ENCODE measurements at regions not wholly inside any gene's neighbourhood (a gene's known extent, or its start where the extent isn't known, plus 50 kb on each side); places are given as distances from the start of the nearest gene placed in this dataset.
"Not testable (repeated sequence)": the region's sequence is repeated elsewhere in the genome, so short reads cannot be mapped to it uniquely, and the experiment has no call there.

DNA sequence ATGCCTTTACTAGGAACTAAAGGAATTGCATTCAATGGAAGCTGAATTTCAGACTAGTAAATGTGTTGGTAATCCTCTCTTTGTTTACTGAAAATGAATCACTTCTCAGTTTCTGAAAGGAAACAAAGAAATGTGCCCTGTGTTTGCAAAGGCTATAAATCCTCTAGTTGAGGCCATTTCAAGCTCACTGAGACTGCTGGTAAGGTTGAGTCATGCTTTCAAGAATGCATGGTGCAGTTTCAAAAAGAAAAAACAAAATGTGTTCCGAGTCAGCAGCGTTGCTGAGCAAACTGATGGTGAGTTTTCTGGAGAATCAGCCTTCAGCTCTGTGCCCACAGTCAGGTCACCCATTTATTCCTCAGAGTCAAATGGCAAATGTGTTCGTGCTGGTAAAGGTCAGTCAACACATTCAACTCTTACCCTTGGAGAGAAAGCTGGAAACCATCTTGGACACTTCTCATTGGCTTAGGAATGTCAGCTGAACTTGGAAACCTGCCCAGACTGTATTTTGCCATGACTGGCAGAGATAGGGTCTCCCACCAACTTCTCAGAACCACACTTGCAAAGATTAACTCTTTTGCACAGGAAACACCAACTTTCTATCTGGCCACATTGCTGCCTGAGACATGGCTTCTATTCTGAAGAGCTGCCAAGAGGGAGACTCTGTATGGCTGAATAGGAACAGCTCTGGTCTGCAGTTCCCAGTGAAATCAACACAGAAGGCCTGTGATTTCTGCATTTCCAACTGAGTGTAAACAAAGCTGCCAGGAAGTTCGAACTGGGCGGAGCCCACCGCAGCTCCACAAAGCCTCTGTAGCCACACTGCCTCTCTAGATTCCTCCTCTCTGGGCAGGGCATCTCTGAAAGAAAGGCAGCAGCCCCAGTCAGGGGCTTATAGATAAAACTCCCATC is 484.4 kb downstream of the ATP23 start:
- no peak for DNase-seq

DNA sequence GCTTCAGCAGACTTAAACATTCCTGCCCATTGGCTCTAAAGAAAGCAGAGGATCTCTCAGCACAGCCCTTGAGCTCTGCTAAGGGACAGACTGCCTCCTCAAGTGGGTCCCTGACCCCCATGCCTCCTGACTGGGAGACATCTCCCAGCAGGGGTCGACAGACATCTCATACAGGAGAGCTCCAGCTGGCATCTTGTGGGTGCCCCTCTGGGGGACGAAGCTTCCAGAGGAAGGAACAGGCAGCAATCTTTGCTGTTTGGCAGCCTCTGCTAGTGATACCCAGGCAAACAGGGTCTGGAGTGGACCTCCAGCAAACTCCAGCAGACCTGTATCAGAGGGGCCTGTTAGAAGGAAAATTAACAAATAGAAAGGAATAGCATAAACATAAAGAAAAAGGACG is 485.1 kb downstream of the ATP23 start:
- DNase-seq: not testable (repeated sequence)

DNA sequence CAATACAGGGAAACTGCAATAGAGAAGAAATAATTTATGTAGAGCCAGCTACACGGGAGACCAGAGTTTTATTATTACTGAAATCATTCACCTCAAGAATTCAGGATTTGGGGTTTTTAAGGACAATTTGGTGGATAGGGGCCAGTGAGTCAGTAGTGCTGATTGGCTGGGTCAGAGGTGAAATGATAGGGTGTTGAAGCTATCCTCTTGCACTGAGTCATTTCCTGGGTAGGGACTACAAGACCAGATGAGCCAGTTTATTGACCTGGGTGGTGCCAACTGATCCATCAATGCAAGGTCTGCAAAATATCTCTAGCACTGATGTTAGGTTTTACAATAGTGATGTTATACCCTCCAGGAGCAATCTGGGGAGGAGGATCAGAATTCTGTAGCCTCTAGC is 486.3 kb downstream of the LRIG3 start:
- no peak for DNase-seq

DNA sequence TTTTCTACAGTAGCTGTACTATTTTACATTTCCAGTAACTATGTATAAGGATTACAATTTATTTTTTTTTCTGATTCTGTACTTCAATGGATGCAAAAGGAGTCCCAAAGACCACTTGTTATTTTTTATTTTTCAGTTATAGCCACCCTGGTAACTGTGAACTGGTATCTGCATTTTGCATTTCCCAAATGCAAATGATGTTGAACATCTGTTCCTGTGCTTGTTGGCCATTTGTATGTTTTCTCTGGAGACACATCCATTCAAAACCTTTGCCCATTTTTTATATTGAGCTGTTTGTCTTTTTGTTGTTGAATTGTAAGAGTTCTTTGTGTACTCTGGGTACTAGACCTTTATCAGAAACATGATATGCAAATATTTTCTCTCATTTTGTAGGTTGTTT is 485.6 kb downstream of the LRIG3 start:
- no peak for DNase-seq

DNA sequence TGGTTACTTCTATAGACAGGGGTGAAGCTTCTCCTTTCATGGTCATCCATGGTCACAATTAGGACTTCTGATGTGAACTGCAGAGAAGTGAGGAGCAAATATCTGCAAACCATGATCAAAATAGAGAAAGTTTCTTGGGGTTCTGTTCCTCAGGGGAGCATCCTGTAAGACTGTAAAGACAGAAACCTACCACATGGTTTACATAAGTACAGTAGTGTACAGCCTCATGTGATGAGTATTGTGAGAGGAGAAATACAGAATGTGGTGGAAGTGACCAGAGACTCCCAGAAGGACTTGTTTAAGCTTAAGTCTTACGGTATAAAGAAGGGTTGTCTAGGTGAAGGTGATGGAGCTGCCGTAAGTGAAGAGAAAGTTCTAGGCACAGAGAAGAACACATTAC is 484.7 kb downstream of the LRIG3 start:
- DNase-seq: no peak

DNA sequence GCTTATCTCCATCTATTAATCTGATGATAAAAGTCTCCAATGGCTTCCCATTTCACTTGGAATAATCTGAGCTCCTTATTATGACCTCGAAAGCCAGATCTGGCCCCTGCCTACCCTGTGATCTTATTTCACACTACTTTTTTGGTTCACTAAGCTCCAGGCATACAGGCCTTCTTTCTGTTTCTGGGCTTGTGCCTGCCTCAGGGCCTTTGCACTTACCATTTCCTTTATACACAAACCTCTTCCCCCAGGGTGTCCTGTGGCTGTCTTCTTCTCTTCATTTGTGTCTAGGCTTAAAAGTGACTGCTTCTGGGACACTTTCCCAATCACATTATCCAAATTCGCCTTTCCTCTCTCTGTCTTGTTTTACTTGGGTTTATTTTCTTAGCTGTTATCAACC is 478.8 kb downstream of the LRIG3 start:
- DNase-seq: no peak

DNA sequence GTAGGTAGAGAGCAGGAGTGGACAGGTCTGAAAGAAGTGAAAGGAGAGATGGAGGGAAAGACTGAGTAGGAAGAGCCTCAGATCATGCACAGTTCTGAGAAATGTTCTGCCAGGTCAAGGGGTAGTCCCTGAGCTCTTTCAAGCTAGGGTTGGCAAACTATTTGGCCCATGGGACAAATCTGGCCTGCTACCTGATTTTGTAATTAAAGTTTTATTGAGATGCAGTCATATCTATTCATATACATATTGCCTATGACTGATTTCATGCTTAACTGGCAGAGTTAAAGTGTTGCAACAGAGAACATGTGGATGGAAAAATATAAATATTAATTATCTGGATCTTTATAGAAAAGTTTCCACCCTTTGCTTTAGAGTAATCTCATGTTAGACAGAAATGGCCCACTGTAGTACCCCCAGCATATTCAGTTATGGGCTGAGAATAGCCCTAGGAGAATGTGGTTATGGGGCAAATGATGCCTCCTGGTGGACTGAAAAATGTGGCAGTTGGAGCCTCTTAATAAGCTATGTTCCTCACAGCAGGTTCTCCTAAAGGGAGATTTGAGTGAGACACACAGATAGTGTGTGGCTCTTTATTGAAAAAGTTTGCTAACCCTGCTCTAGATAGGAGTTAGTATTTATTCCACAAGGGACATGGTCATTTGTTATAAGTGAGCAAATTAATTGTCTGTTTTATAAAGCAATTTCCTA is 476.9 kb downstream of the LRIG3 start:
- peak in 1 of 2 experiments; percentile 12 for DNase-seq

DNA sequence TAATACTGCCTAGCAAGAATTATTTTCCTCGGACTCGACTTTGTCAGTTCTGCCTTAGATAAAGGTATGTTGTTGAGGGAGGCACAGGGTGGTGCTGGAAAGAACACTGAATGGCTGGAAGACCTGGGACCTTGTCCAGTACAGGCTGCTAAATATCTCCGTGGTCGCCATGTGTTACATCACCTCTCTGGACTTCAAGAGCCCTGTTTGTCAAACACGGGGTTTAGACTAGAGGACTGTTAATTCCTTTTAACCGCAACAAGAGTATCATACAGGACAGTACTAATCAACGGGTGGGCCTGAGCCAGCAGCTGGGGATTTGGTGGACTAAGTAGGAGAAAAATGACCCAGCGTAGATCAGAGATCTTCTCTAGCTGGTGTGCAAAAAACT is 476.3 kb downstream of the LRIG3 start:
- no peak for DNase-seq

DNA sequence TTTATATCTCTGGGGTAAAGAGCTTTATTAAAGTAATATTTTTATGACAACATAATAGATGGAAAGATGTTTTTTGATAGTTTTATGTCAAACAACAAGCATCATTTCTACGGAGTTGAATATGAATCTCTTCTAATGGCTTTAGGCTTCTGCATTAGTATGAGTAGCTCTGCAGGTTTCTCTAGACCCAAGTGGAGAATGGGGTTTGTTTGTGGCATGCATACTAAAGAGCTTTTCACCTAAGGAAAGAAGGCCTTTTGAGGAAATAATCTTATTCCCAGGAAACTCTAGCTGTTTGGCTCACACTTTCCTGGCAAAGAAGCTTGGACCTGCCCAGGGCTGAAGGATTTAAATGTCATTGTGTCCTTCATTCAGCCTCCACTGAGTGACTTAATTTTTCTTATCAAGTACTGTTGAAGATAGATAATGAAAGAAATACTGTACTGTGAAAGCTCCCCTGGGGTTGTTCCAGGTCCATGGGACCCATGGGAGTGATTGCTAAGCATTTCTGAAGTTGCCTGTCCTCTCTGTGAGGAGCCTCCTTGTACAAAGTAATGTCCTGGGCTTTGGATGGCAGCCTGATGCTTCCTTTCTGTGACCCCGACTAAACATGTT is 469.3 kb downstream of the LRIG3 start:
- DNase-seq: no peak

DNA sequence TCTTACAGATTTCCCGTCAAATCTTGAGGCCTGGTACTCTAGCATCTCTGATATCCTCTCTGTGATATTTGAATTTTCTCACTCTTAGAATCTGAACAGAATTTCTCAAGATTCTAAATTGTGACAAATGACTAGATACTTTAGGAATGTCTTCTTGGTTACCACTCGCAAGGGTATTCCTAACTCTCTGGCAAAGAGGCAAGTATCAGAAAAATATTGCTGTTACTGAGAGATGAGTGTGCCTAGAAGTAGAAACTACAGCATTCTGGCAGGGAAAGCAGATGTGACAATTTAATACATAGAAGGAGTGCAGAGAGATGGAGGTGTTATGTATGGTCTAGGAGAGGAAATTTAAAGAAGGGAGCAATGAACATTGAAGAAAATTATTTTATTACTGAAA is 467.8 kb downstream of the LRIG3 start:
- no peak for DNase-seq

DNA sequence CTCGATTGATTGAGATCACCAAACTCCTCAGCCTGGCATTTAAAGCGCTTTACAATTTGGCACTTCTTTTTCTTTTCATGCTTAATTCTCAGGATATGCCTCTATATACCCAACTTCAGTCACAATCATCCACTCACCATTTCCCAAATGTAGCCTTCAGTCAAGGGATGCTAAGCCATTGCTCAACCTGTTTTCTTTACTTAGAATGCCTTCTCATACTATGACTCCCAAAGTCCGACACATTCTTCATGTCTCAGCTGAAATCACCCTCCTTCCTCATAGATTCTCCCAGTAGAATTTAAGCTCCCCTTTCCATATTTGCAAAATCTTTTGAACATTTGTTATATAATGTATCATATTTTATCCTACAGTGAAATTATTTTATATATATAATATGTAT is 467.0 kb downstream of the LRIG3 start:
- no peak for DNase-seq

DNA sequence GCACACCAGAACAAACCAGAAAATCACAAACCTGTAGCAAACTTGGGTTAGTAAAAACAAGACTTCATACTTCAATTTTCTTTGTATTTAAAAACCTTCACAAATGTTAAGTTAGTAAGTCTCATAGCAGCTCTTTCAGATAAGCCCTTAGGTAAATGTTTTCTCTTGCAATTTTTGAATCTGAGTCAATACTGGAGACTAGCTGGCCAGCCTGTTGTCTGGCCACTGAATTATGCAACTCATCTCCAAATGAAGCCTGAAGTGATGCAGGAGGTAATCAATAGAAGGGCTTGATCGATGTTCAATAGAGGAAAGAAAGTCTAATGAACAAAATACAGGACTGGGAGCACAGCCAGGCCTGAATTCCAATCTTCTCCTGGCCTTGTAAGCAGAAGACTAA is 465.2 kb downstream of the LRIG3 start:
- no peak for DNase-seq

DNA sequence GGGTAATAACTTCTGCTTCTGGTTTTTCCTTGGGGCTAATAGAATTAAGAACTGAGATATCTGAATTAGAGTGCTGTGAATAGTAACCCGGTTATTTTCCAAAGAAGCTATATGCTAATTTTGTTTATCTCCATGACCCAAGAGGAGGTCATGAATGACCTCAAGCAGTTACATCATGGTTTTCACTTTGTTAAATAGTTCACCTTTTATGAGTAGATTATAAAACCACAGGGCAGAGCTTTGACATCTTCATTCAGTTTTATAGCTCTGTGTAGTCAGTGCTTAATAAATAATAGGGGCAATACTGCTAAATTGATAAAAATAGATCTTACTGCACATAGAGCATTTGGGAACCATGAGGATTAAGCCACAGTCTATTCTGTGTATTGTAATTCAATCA is 462.2 kb downstream of the LRIG3 start:
- DNase-seq: no peak

DNA sequence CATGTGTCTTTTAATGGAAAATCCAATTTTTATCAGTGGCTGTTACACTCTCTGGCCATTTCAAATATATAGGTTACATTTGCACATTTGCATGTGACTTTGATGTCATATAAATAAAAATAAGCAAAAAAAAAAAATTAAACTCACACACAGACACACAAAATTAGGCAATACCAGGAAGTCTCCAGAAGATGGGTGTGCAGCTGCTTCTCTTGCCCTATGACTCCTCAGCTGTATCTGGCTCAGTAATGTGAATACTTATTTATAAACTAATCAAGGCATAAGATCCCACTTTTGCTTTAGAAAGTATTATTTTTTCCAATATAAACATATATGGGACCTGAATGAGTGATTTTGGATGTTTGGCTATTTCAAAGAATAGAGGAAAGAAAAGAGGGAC is 461.1 kb downstream of the LRIG3 start:
- DNase-seq: no peak

DNA sequence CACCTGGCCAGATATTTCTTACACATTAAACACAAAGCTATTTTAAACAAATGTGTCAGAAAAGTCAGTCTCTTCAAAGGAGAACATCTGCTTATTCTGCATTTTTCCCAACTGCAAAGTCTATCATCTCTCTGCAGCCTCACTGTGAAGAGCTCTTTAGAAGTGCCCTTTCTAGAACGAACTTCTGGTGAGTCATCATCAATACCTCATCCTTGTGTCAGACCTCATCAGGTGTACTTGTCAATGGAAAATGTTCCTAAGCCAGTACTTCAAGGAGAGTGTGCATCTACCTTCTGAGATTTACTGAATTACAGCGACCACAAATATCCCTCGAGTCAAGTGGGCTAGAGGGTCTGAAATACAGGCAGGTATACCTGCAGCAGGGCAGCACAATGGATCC is 457.3 kb downstream of the LRIG3 start:
- DNase-seq: no peak

DNA sequence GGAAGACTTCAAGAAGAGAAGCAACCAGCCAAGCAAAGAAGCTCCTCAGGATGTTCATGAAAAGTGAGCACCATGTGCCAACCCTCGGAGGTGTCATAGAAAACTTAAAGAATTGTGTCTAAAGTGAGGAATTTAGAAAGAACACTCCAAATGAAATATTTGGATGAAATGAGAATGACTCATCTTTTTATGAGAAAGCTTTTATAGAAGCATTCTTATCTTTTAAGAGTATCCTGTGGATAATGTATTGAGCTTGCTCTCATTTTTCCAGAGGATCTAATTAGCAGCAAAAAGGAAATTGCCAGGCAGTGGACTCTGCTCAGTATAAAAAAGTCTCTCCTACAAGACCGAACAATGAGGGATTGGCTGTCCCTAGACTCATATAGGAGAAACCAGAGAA is 454.9 kb downstream of the LRIG3 start:
- no peak for DNase-seq

DNA sequence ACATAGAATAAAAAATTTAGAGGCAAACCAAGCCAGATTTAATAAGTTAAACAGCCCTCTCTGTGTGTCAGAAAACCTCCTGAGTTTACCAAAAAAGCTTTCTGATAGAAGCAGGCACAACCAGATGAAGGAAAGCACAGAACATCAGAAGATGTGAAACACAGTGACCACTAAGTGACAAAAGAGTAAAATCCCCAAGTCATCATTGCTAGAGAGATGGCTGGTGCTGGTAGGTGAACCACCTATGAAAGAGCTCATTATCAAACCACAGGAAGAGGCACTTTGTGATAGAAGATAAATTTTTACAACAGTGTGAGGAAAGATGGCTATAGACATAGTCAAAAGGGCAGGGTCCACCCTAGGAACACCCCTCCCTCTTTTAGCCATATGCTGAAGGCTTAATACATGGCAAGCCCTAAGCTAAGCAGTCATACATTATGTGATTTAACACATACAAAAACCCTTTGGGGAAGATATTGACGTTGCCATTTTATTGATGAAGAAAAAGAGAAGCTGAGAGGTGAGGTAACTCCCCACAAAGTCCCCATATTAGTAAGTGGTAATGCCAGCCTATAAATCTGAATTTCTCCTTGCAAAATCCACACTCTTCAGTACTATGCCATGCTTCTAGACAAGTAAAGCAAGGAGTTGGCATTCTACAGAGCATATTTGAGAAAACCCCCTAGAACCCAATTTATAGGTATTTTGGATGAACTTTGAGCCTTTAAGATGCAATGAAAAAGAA is 449.9 kb downstream of the LRIG3 start:
- DNase-seq: no peak

DNA sequence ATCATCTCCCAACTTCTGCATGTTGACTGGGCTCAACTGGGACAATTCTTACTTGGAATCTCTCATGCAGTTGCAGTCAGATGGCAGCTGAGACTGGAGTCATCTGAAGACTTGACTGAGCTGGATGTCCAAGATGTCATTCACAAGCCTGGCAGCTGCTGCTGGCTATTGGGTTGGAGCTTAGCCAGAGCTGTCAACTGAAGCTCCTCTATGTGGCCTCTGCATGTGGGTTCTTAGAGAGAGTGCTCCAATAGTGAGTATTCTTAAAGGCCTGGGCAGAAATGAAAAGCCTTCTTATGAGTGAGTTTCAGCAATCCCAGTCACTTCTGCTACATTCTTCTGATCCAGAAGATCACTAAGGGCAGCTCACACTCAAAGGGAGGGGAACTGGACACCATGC is 440.9 kb downstream of the LRIG3 start:
- no peak for DNase-seq

DNA sequence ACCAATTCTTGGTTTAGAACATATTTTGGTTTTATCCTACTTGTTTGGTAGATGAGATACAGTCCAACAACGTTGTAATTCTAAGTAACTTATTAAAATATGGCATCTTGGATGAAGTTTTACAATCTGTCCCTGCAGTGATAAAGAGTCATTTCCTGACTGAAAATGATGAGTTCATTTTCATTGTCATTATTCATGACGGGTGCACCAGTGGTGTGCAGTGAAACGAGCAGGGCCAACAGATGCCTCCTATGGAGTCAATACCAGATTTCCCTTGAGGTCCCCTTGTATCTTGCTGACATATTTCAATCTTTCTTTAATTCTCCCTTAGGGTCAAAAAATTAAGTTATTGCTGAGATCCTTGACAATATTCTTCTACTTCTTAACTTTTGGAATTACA is 438.5 kb downstream of the LRIG3 start:
- DNase-seq: no peak

DNA sequence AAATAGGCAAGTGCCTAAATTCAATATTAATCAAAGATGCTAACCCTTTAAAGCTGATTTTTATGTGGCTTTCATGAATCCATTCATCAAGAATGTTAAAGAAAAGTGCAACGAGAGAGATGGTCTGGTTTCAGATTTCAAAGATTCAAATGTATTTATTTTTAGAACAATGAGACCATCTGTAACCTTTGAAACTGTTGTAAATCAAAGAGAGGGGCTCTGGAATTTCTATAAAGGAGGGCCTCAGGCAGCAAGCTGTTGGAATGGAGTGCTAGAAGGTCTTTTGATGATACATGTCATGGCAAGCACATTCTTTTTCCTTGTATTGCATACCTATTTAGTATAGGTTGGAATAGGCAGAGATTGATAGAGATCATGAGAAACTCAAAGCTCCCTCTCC is 433.0 kb downstream of the LRIG3 start:
- DNase-seq: no peak

DNA sequence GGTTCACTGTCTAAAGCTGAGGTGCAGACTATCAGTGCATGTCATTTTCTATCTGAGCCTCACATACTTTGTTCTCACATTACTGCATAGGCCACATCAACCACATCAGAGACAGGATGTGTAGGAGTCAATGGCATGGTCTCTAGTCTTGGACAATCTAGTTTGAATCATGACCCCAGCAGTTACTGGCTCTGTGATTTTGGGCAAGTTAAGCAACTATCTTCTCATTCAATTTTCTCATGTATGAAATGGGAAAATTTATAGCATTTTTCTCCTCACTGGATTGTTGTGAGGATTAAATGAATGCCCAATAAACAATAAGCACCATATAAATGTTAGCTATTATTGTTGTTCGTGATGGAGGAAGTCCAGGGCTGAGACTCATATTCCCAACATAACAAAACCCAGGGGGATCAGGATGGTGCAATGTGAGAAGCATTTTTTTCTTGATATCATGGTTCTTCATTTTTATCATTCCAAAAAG is 432.6 kb downstream of the LRIG3 start:
- DNase-seq: no peak

DNA sequence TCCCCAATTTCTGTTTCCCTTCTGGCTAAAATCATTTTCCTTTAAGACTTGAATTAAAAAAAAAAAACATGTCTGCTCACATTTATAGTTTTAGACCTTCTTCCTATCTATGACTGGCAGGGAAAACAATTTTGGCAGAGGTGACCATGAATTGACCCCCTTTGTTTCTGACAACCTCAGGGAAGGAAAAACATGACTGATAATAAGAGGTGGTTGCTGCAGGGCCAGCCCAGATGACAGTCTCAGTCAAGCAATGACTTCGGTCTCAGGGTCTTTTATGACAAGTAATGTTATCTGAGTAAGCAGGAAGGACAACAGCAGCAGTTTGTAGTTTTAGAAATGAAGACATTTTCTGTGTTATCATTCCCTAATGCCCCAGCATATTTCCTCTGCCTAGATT is 430.9 kb downstream of the LRIG3 start:
- no peak for DNase-seq

DNA sequence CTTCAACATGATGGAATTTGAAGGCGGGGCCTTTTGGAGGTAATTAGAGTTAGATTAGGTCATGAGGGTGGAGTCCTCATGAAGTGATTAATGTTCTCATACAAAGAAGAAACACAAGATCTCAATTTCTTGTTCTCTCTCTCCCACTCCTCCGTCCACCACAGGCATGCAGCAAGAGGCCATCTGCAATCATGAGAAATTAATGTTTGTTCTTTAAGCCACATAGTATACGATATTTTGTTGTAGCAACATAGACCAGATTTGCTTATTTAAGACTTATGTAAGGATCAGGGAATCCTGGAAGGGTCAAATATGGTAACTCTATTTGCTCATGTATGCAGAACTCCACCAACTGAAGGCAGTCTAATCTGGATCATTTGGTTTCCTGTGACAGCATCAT is 429.0 kb downstream of the LRIG3 start:
- no peak for DNase-seq

All from Kasumi-1 (cell line).